ENCODE measurements at regions not wholly inside any gene's neighbourhood (a gene's known extent, or its start where the extent isn't known, plus 50 kb on each side); places are given as distances from the start of the nearest gene placed in this dataset.

DNA sequence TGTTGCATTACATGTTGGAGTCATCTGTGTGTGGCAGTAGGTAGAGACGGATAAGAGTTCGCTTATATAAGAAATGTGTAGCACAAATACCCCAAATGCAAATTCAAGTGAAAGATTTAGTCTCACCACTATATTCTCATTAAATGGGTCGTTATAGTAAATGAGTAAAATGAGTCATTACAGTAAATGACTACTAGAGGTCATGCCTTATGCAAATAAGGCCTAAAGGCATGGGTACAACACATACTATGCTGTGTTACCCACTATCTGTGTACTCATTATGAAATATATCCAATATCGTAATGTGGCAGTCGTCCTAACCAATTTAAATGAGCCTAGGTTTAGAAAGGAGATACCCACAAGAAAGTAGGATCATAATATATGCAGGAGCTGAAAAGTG, 1603.1 kb downstream of the C4orf33 start:
- POLR2A ChIA-PET, result no interaction called here
- Histone ChIP-seq H3K4me2 (ENCODE audit: insufficient read depth, low read length) (no peak overlapping the region), H3K79me2 (ENCODE audit: control insufficient read depth, insufficient read depth, low read length) (no peaks in the 10 kb centered on the region), H3K27me3 (ENCODE audit: control insufficient read depth in 2 of 2, insufficient read depth in 2 of 2, low read length in 2 of 2) (no peaks in the 10 kb centered on the region), H3K27ac (ENCODE audit: extremely low read depth, low read depth, low read length) (no peak overlapping the region), H3K9ac (ENCODE audit: insufficient read depth in 1 of 2, low read depth in 2 of 2, low read length in 2 of 2) (no peak overlapping the region), H3K9me1 (ENCODE audit: control insufficient read depth, insufficient read depth, low read length) (no peaks in the 10 kb centered on the region), H3K4me1 (replicated peaks in 1 of 2; ENCODE audit: control insufficient read depth in 2 of 2, insufficient read depth in 2 of 2, low read length in 2 of 2) (no peaks in the 10 kb centered on the region), H3K36me3 (ENCODE audit: control insufficient read depth, insufficient read depth, low read length) (no peaks in the 10 kb centered on the region), H3K4me3 (no peak overlapping the region), H4K20me1 (replicated peaks; ENCODE audit: control insufficient read depth, insufficient read depth, low read length) (no peaks in the 10 kb centered on the region), H2AFZ (ENCODE audit: low read depth, low read length) (no peak overlapping the region), H3K9me3 (replicated peaks; ENCODE audit: control insufficient read depth, insufficient read depth, low read depth, low read length) (no peaks in the 10 kb centered on the region)
- no TSS peak for BruUV-seq (replicated peaks)
- TF ChIP-seq ZSCAN29 (IDR thresholded peaks at IDR 0.05), result no peak
- no peak for TF ChIP-seq MEF2D (tag; conservative IDR thresholded peaks at IDR 0.05; ENCODE audit: low read depth)
- TF ChIP-seq ELF1 (tag; IDR thresholded peaks at IDR 0.05), result no peak
- TF ChIP-seq LCOR (CRISPR knock-in tag; IDR thresholded peaks at IDR 0.05), result no peak
- TF ChIP-seq NRF1 (conservative IDR thresholded peaks at IDR 0.05 in 1 of 2, IDR thresholded peaks at IDR 0.05 in 1 of 2), result no peak
- TF ChIP-seq SIN3B (IDR thresholded peaks at IDR 0.05; ENCODE audit: low read depth), result no peak
- TF ChIP-seq GABPA (tag; conservative IDR thresholded peaks at IDR 0.05; ENCODE audit: low read depth), result no peak
- no peak for TF ChIP-seq SRF (CRISPR knock-in tag; IDR thresholded peaks at IDR 0.05)
- TF ChIP-seq FIP1L1 (IDR thresholded peaks at IDR 0.05; ENCODE audit: low read depth, low read length, poor library complexity, severe bottlenecking), result no peak
- TF ChIP-seq, protein P1, sequence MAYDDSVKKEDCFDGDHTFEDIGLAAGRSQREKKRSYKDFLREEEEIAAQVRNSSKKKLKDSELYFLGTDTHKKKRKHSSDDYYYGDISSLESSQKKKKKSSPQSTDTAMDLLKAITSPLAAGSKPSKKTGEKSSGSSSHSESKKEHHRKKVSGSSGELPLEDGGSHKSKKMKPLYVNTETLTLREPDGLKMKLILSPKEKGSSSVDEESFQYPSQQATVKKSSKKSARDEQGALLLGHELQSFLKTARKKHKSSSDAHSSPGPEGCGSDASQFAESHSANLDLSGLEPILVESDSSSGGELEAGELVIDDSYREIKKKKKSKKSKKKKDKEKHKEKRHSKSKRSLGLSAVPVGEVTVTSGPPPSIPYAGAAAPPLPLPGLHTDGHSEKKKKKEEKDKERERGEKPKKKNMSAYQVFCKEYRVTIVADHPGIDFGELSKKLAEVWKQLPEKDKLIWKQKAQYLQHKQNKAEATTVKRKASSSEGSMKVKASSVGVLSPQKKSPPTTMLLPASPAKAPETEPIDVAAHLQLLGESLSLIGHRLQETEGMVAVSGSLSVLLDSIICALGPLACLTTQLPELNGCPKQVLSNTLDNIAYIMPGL (CRISPR knock-in tag; IDR thresholded peaks at IDR 0.05), result no peak
- no peak for TF ChIP-seq ZEB2 (IDR thresholded peaks at IDR 0.05)
- TF ChIP-seq ZNF197 (CRISPR knock-in tag; IDR thresholded peaks at IDR 0.05; ENCODE audit: low read depth), result no peak
- TF ChIP-seq SAFB (IDR thresholded peaks at IDR 0.05; ENCODE audit: borderline replicate concordance, low read depth, low read length), result no peak
- TF ChIP-seq DNMT1 (IDR thresholded peaks at IDR 0.05), result no peak
- TF ChIP-seq, protein P2, sequence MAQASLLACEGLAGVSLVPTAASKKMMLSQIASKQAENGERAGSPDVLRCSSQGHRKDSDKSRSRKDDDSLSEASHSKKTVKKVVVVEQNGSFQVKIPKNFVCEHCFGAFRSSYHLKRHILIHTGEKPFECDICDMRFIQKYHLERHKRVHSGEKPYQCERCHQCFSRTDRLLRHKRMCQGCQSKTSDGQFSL (CRISPR knock-in tag; IDR thresholded peaks at IDR 0.05), result no peak
- TF ChIP-seq, protein P2 (tag; IDR thresholded peaks at IDR 0.05), result no peak
- no peak for TF ChIP-seq ASH1L (IDR thresholded peaks at IDR 0.05; ENCODE audit: borderline replicate concordance, low read depth, partially characterized antibody)
- TF ChIP-seq ZNF121 (CRISPR knock-in tag; conservative IDR thresholded peaks at IDR 0.05), result no peak
- TF ChIP-seq, protein P3, sequence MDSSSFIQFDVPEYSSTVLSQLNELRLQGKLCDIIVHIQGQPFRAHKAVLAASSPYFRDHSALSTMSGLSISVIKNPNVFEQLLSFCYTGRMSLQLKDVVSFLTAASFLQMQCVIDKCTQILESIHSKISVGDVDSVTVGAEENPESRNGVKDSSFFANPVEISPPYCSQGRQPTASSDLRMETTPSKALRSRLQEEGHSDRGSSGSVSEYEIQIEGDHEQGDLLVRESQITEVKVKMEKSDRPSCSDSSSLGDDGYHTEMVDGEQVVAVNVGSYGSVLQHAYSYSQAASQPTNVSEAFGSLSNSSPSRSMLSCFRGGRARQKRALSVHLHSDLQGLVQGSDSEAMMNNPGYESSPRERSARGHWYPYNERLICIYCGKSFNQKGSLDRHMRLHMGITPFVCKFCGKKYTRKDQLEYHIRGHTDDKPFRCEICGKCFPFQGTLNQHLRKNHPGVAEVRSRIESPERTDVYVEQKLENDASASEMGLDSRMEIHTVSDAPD (CRISPR knock-in tag; IDR thresholded peaks at IDR 0.05), result no peak
- TF ChIP-seq ZNF408 (CRISPR knock-in tag; IDR thresholded peaks at IDR 0.05; ENCODE audit: low read depth), result no peak
- intact Hi-C loops (cut with micrococcal nuclease), result no loop called here
- WGBS (ENCODE audit: insufficient coverage, low coverage, missing lambda C conversion rate), result 0% methylated on average over 4 of the region's 5 CpGs
- DNase-seq (ENCODE audit: extremely low read depth in 1 of 4, low spot score in 3 of 4), result no peak
- ATAC-seq, result no peak
- FAIRE-seq, result no peak
- in situ Hi-C loops (cut with MboI), result loop anchor here (25.0 kb wide), 1 partner anchor 1337 kb away; no protein-coding TSS in a partner anchor
- CTCF ChIA-PET (ENCODE audit: low intra/inter-chr PET ratio), result no interaction called here
